HG03378 (cell line): ENCODE measurements at regions not wholly inside any gene's neighbourhood (a gene's known extent, or its start where the extent isn't known, plus 50 kb on each side); places are given as distances from the start of the nearest gene placed in this dataset.

Experiments used
- ATAC-seq: cut with Tn5 transposase; IDR thresholded peaks from one replicate; pipeline ENCODE4 v1.9.1; 2021; ENCODE audit warnings: mild to moderate bottlenecking, moderate library complexity; ENCODE audit not compliant: unreplicated experiment

DNA sequence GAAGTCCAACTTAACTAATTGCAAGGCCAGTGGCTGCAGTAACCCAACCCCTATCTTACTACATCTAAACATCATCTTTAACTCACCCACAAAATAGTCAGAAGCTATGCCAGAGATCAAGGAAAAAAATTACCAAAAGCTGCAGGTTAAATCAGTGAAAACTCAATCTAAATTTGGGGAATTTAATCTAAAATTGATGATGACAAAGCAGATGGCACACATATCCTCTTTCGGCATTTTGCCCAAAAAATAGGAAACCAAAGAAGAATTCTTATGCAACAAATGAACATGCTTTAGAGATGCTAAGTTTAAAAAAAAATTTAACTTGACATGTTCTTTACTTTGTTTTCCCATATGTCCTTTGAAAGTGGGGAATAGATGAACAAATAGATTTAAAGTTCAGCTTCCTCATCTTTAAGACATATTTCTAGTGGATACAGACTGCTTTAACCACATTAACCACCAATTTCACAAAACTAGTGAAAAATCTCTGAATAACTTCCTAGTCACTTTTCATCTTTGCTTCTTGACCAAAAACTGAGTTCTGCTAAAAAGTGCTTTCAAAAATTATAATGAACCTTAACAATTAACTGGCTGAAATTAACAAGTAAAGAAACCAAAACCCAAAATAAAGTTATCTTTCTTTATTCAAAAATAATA is 74.3 kb upstream of the CCDC150 start:
- ATAC-seq = no peak

DNA sequence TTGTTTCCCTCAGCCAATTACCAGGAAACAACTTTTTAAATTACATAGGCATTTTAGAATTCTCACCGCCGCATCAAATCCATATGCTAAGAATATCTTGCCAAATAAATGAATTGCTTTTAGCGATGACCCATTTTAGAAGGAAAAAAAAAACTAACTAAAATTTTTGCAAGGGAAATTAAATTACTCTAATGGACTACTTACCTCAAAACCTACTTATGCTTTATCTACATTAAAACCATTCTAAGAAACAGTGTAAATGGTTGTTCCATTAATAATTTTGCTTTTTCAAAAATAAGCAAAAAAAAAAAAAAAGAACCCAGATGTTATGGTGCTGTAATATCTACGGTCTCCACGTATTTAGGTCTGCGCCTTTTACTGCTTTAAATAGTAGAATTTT is 73.5 kb upstream of the CCDC150 start:
- ATAC-seq = no peak

DNA sequence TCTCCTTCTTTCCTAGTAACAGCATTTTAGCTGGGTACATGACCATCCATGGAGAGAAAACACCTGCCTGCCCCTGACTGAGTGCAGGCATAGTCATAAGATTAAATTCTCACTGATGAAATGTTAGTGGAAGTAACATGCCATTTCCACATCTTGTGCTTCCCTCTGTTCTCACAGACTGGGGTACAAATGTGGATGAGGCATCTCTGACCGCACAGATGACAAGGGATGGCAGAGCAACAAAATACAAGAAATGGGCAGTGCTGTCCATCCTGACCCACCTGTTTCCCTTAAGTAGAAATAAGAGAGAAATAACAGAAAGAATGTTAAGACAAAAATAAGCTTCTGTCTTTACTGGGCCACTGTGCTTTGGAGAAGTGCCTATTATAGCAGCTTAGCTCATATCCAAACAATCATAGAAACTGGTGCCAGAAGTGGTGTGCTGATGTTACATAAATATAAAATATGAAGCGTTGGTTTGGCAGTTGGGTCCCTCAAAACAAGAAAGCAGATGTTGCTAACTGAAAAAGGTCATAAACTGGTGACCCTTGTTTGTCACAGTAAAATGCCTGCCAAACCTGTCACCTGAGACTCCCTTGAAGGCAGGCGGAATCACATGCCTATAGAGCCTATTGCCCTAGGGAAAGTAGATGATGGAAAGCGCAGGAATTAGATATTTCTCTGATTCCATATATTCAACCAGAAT is 72.4 kb upstream of the CCDC150 start:
- no peak for ATAC-seq

DNA sequence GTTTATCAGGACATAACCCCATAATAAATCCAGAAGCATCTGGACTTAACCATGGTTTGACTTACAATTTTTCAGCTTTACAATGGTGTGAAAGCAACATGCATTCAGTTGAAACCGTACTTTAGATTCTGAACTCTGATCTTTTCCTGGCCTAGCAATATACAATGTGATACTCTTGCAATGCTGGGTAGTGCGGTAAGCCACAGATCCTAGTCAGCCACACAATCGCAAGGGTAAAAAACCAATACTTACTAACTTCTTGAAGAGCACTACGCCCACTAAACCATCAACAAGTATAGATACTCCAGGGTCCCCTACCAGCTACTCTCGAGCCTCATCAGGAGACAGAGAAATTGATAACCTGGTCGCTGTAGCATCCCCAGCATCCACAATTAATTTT is 71.0 kb upstream of the CCDC150 start:
- ATAC-seq = no peak

- no peak for ATAC-seq
Observed at GRCh38 chr2:196584903-196585302, 54.6 kb upstream of the CCDC150 start.

GRCh38 chr2:196586511-196586991 is 53.0 kb upstream of the CCDC150 start:
- no peak for ATAC-seq

DNA sequence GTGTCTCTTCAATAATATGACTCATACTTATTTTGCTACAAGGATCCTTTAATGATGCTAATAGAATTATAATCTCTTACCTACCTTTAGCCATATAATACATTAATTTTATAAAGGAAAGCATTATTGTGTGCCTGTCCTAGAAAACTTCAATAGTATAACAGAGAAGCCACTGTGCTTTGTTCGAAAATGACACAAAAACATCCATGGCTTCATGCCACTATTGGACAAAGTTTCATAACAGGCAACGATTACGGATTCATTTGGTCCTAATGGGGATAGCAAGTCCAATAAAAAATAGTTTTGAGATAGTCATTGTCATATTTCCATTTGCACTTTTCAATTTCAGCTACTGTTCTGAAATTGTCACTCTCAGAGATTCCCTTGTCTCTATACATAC is 52.5 kb upstream of the CCDC150 start:
- no peak for ATAC-seq

DNA sequence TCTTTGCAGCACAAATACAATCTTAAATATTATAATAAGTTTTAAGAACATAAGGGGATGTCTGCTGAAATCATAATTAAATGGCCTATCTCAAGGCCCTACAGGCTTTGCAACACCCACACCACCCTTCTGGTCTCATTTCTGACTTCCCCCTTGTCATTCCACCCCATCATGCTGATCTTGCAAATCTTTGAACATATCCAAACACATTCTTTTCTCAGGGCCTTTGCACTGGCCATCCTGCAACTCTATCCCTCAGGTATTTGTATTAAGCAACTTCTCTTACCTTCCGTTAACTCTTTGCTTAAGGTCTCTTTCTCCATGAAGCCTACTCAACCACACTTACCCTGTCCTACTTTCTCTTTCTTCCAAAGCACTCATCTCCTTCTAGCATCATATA is 51.8 kb upstream of the CCDC150 start:
- ATAC-seq = no peak

GRCh38 chr2:196589419-196589818 is 50.1 kb upstream of the CCDC150 start:
- ATAC-seq = no peak
